ENCODE measurements at regions not wholly inside any gene's neighbourhood (a gene's known extent, or its start where the extent isn't known, plus 50 kb on each side); places are given as distances from the start of the nearest gene placed in this dataset.

- Mint-ChIP-seq H3K4me3 (ENCODE audit: unreplicated experiment) (no peak overlapping the region), H3K27me3 (ENCODE audit: insufficient read depth, unreplicated experiment) (peaks cover 16% of the 10 kb centered on the region), H3K36me3 (ENCODE audit: insufficient read depth, unreplicated experiment) (no peaks in the 10 kb centered on the region), H3K9me3 (ENCODE audit: unreplicated experiment) (no peaks in the 10 kb centered on the region), H3K27ac (ENCODE audit: low read depth, unreplicated experiment) (no peak overlapping the region), H3K4me1 (ENCODE audit: insufficient read depth, unreplicated experiment) (no peaks in the 10 kb centered on the region)
- ChIA-PET CTCF (no interaction called here), POLR2A (no interaction called here)
- no peak for DNase-seq (ENCODE audit: unreplicated experiment)
- intact Hi-C loops (cut with micrococcal nuclease), result no loop called here
- BruUV-seq (replicated peaks), result no TSS peak
- no peak for TF ChIP-seq CTCF (IDR thresholded peaks at IDR 0.05; ENCODE audit: unreplicated experiment)
These were observed 456.4 kb upstream of the MANEA start for GRCh38 chr6:95120984-95121383.

- H3K4me1 Mint-ChIP-seq (ENCODE audit: insufficient read depth, unreplicated experiment), result no peaks in the 10 kb centered on the region
- H3K4me3 Mint-ChIP-seq (ENCODE audit: unreplicated experiment), result no peak overlapping the region
- BruUV-seq (replicated peaks), result no TSS peak
- TF ChIP-seq CTCF (IDR thresholded peaks at IDR 0.05; ENCODE audit: unreplicated experiment), result no peak
- H3K27me3 Mint-ChIP-seq (ENCODE audit: insufficient read depth, unreplicated experiment), result peaks cover 72% of the 10 kb centered on the region
- CTCF ChIA-PET, result no interaction called here
- H3K9me3 Mint-ChIP-seq (ENCODE audit: unreplicated experiment), result no peaks in the 10 kb centered on the region
- no peak for DNase-seq (ENCODE audit: unreplicated experiment)
- POLR2A ChIA-PET, result no interaction called here
- no peak overlapping the region for H3K27ac Mint-ChIP-seq (ENCODE audit: low read depth, unreplicated experiment)
- intact Hi-C loops (cut with micrococcal nuclease), result no loop called here
- no peaks in the 10 kb centered on the region for H3K36me3 Mint-ChIP-seq (ENCODE audit: insufficient read depth, unreplicated experiment)
These were observed 450.1 kb upstream of the MANEA start for GRCh38 chr6:95127261-95127660.

- Mint-ChIP-seq H3K36me3 (ENCODE audit: insufficient read depth, unreplicated experiment) (no peaks in the 10 kb centered on the region), H3K9me3 (ENCODE audit: unreplicated experiment) (no peaks in the 10 kb centered on the region), H3K4me1 (ENCODE audit: insufficient read depth, unreplicated experiment) (no peaks in the 10 kb centered on the region), H3K27ac (ENCODE audit: low read depth, unreplicated experiment) (no peak overlapping the region), H3K4me3 (ENCODE audit: unreplicated experiment) (no peak overlapping the region), H3K27me3 (ENCODE audit: insufficient read depth, unreplicated experiment) (peaks cover 72% of the 10 kb centered on the region)
- no peak for TF ChIP-seq CTCF (IDR thresholded peaks at IDR 0.05; ENCODE audit: unreplicated experiment)
- CTCF ChIA-PET, result interaction anchor here (0.7 kb wide), 1 partner anchor 17 kb away, joined by 3 read pairs; no protein-coding TSS in a partner anchor
- no peak for DNase-seq (ENCODE audit: unreplicated experiment)
- POLR2A ChIA-PET, result no interaction called here
- no TSS peak for BruUV-seq (replicated peaks)
- intact Hi-C loops (cut with micrococcal nuclease), result no loop called here
These were observed 448.9 kb upstream of the MANEA start for GRCh38 chr6:95128439-95128838.

GRCh38 chr6:95128947-95129346 lies 448.4 kb upstream of the MANEA start:
- H3K4me1 Mint-ChIP-seq (ENCODE audit: insufficient read depth, unreplicated experiment), result no peaks in the 10 kb centered on the region
- no peak for TF ChIP-seq CTCF (IDR thresholded peaks at IDR 0.05; ENCODE audit: unreplicated experiment)
- POLR2A ChIA-PET, result no interaction called here
- no peak for DNase-seq (ENCODE audit: unreplicated experiment)
- CTCF ChIA-PET, result no interaction called here
- H3K9me3 Mint-ChIP-seq (ENCODE audit: unreplicated experiment), result no peaks in the 10 kb centered on the region
- no TSS peak for BruUV-seq (replicated peaks)
- no peaks in the 10 kb centered on the region for H3K36me3 Mint-ChIP-seq (ENCODE audit: insufficient read depth, unreplicated experiment)
- peaks cover 72% of the 10 kb centered on the region for H3K27me3 Mint-ChIP-seq (ENCODE audit: insufficient read depth, unreplicated experiment)
- no peak overlapping the region for H3K4me3 Mint-ChIP-seq (ENCODE audit: unreplicated experiment)
- H3K27ac Mint-ChIP-seq (ENCODE audit: low read depth, unreplicated experiment), result no peak overlapping the region
- intact Hi-C loops (cut with micrococcal nuclease), result no loop called here
